ENCODE measurements at regions not wholly inside any gene's neighbourhood (a gene's known extent, or its start where the extent isn't known, plus 50 kb on each side); places are given as distances from the start of the nearest gene placed in this dataset.
"Not testable (repeated sequence)": the region's sequence is repeated elsewhere in the genome, so short reads cannot be mapped to it uniquely, and the experiment has no call there.

- Mint-ChIP-seq H3K27ac (ENCODE audit: unreplicated experiment) (no peak overlapping the region), H3K36me3 (ENCODE audit: low read depth) (peaks cover 2% of the 10 kb centered on the region), H3K27me3 (ENCODE audit: low read depth) (no peaks in the 10 kb centered on the region), H3K4me1 (peaks cover 16% of the 10 kb centered on the region), H3K9me3 (peaks cover 6% of the 10 kb centered on the region), H3K4me3 (no peak overlapping the region)
- DNase-seq (ENCODE audit: low read depth, low spot score): no peak
- TF ChIP-seq CTCF (conservative IDR thresholded peaks at IDR 0.05): no peak
Observed at GRCh38 chr4:28488021-28488420, 1627.4 kb downstream of the STIM2 start.

- H3K36me3 Mint-ChIP-seq (ENCODE audit: low read depth): peaks cover 2% of the 10 kb centered on the region
- peaks cover 8% of the 10 kb centered on the region for H3K9me3 Mint-ChIP-seq
- H3K4me1 Mint-ChIP-seq: no peaks in the 10 kb centered on the region
- no peaks in the 10 kb centered on the region for H3K27me3 Mint-ChIP-seq (ENCODE audit: low read depth)
- no peak for TF ChIP-seq CTCF (conservative IDR thresholded peaks at IDR 0.05)
- no peak for DNase-seq (ENCODE audit: low read depth, low spot score)
- no peak overlapping the region for H3K4me3 Mint-ChIP-seq
- no peak overlapping the region for H3K27ac Mint-ChIP-seq (ENCODE audit: unreplicated experiment)
Observed at GRCh38 chr4:28490669-28491068, 1630.0 kb downstream of the STIM2 start.

GRCh38 chr4:28505064-28505463 is 1644.4 kb downstream of the STIM2 start:
- Mint-ChIP-seq H3K36me3 (ENCODE audit: low read depth) (no peaks in the 10 kb centered on the region), H3K9me3 (peaks cover 2% of the 10 kb centered on the region), H3K27ac (ENCODE audit: unreplicated experiment) (no peak overlapping the region), H3K4me3 (no peak overlapping the region), H3K27me3 (ENCODE audit: low read depth) (no peaks in the 10 kb centered on the region), H3K4me1 (no peaks in the 10 kb centered on the region)
- no peak for DNase-seq (ENCODE audit: low read depth, low spot score)
- no peak for TF ChIP-seq CTCF (conservative IDR thresholded peaks at IDR 0.05)

GRCh38 chr4:28508636-28509035 is 1648.0 kb downstream of the STIM2 start:
- Mint-ChIP-seq H3K4me3 (no peak overlapping the region), H3K27ac (ENCODE audit: unreplicated experiment) (no peak overlapping the region), H3K4me1 (no peaks in the 10 kb centered on the region), H3K36me3 (ENCODE audit: low read depth) (peaks cover 1% of the 10 kb centered on the region), H3K27me3 (ENCODE audit: low read depth) (no peaks in the 10 kb centered on the region), H3K9me3 (peaks cover 4% of the 10 kb centered on the region)
- TF ChIP-seq CTCF (conservative IDR thresholded peaks at IDR 0.05): no peak
- no peak for DNase-seq (ENCODE audit: low read depth, low spot score)

GRCh38 chr4:28514766-28515165 is 1654.1 kb downstream of the STIM2 start:
- not testable (repeated sequence) for H3K27ac Mint-ChIP-seq (ENCODE audit: unreplicated experiment); H3K36me3 Mint-ChIP-seq (ENCODE audit: low read depth); H3K4me1 Mint-ChIP-seq; H3K9me3 Mint-ChIP-seq; H3K4me3 Mint-ChIP-seq; H3K27me3 Mint-ChIP-seq (ENCODE audit: low read depth); DNase-seq (ENCODE audit: low read depth, low spot score)

GRCh38 chr4:28518561-28519165 is 1658.0 kb downstream of the STIM2 start:
- H3K4me1 Mint-ChIP-seq: no peaks in the 10 kb centered on the region
- no peak overlapping the region for H3K4me3 Mint-ChIP-seq
- H3K36me3 Mint-ChIP-seq (ENCODE audit: low read depth): peaks cover 2% of the 10 kb centered on the region
- no peaks in the 10 kb centered on the region for H3K27me3 Mint-ChIP-seq (ENCODE audit: low read depth)
- H3K27ac Mint-ChIP-seq (ENCODE audit: unreplicated experiment): no peak overlapping the region
- H3K9me3 Mint-ChIP-seq: peaks cover 2% of the 10 kb centered on the region
- no peak for TF ChIP-seq CTCF (conservative IDR thresholded peaks at IDR 0.05)
- DNase-seq (ENCODE audit: low read depth, low spot score): no peak

Data from neural crest cell (in vitro differentiated cells).